H9 (cell line): ENCODE measurements at regions not wholly inside any gene's neighbourhood (a gene's known extent, or its start where the extent isn't known, plus 50 kb on each side); places are given as distances from the start of the nearest gene placed in this dataset.

Source experiments
- DNase-seq: peaks from one replicate; pipeline ENCODE4 v3.0.0-alpha.2; 2017
- H2AFZ ChIP-seq: one replicate; pipeline ENCODE4 v1.6.1; 2013; ENCODE audit warnings: mild to moderate bottlenecking, low read length, control low read depth, moderate library complexity
- H2AK5ac ChIP-seq: 2 replicates; pipeline ENCODE4 v1.6.1; 2013; ENCODE audit warnings: low read length, control low read depth, mixed read lengths; ENCODE audit not compliant: insufficient read length
- H2BK120ac ChIP-seq: one replicate; pipeline ENCODE4 v1.6.1; 2013; ENCODE audit warnings: low read depth, mild to moderate bottlenecking, low read length, control low read depth, inconsistent platforms; ENCODE audit not compliant: poor library complexity, severe bottlenecking
- H2BK12ac ChIP-seq: 2 replicates; pipeline ENCODE4 v1.6.1; 2013; ENCODE audit warnings: low read length, control low read depth, mixed read lengths, low read depth; ENCODE audit not compliant: insufficient read length
- H2BK15ac ChIP-seq: 2 replicates; pipeline ENCODE4 v1.6.1; 2013; ENCODE audit warnings: low read depth, low read length, control low read depth
- H2BK20ac ChIP-seq: one replicate; pipeline ENCODE4 v1.6.1; 2013; ENCODE audit warnings: low read depth, mild to moderate bottlenecking, low read length, control low read depth, inconsistent platforms; ENCODE audit not compliant: poor library complexity, severe bottlenecking
- H2BK5ac ChIP-seq: 2 replicates; pipeline ENCODE4 v1.6.1; 2013; ENCODE audit warnings: low read length, control low read depth, mixed read lengths; ENCODE audit not compliant: insufficient read length
- H3K14ac ChIP-seq: 2 replicates; pipeline ENCODE4 v1.6.1; 2013; ENCODE audit warnings: low read length, control low read depth; ENCODE audit not compliant: insufficient read depth
- H3K18ac ChIP-seq: 2 replicates; pipeline ENCODE4 v1.6.1; 2013; ENCODE audit warnings: low read depth, mild to moderate bottlenecking, mixed read lengths, low read length, control low read depth; ENCODE audit not compliant: insufficient read length
- H3K23ac ChIP-seq: 2 replicates; pipeline ENCODE4 v1.6.1; 2013; ENCODE audit warnings: low read length, control low read depth, mixed read lengths, low read depth; ENCODE audit not compliant: insufficient read length
- H3K23me2 ChIP-seq: 2 replicates; pipeline ENCODE4 v1.6.1; 2013; ENCODE audit warnings: low read depth, mild to moderate bottlenecking, mixed read lengths, low read length, control low read depth; ENCODE audit not compliant: insufficient read length, poor library complexity, severe bottlenecking
- H3K27ac ChIP-seq: 2 replicates; pipeline ENCODE4 v1.5.1; 2013; ENCODE audit warnings: low read length, control low read depth, mixed read lengths, low read depth; ENCODE audit not compliant: insufficient read length
- H3K27me3 ChIP-seq: 2 replicates; pipeline ENCODE4 v1.6.1; 2013; ENCODE audit warnings: low read length, control low read depth, inconsistent platforms; ENCODE audit not compliant: insufficient read depth
- H3K4ac ChIP-seq: 2 replicates; pipeline ENCODE4 v1.6.1; 2013; ENCODE audit warnings: low read depth, mild to moderate bottlenecking, control low read depth, inconsistent platforms, low read length, moderate library complexity
- H3K4me1 ChIP-seq: 2 replicates; pipeline ENCODE4 v1.6.1; 2013; ENCODE audit warnings: low read length, control low read depth, inconsistent platforms; ENCODE audit not compliant: insufficient read depth
- H3K4me2 ChIP-seq: 2 replicates; pipeline ENCODE4 v1.6.1; 2013; ENCODE audit warnings: low read length, control low read depth, mixed read lengths; ENCODE audit not compliant: insufficient read length, insufficient read depth
- H3K56ac ChIP-seq: 2 replicates; pipeline ENCODE4 v1.6.1; 2013; ENCODE audit warnings: low read depth, mild to moderate bottlenecking, mixed read lengths, low read length, control low read depth; ENCODE audit not compliant: insufficient read length
- H3K79me1 ChIP-seq: 2 replicates; pipeline ENCODE4 v1.6.1; 2013; ENCODE audit warnings: low read depth, mild to moderate bottlenecking, moderate library complexity, low read length, control low read depth, inconsistent platforms; ENCODE audit not compliant: insufficient read depth, poor library complexity, severe bottlenecking
- H3K79me2 ChIP-seq: 2 replicates; pipeline ENCODE4 v1.6.1; 2013; ENCODE audit warnings: low read length, control low read depth, inconsistent platforms; ENCODE audit not compliant: insufficient read depth
- H3K9ac ChIP-seq: 2 replicates; pipeline ENCODE4 v1.6.1; 2013; ENCODE audit warnings: low read length, control low read depth, mixed read lengths; ENCODE audit not compliant: insufficient read length; ENCODE audit errors: extremely low read depth
- H3K9me3 ChIP-seq: one replicate; pipeline ENCODE4 v1.6.1; 2013; ENCODE audit warnings: low read depth, low read length, inconsistent platforms; ENCODE audit not compliant: control insufficient read depth
- H3T11ph ChIP-seq: one replicate; pipeline ENCODE4 v1.6.1; 2013; ENCODE audit warnings: mild to moderate bottlenecking, low read length, control low read depth, inconsistent platforms
- H4K20me1 ChIP-seq: one replicate; pipeline ENCODE4 v1.6.1; 2013; ENCODE audit not compliant: control insufficient read depth, insufficient read length, insufficient read depth
- H4K5ac ChIP-seq: 2 replicates; pipeline ENCODE4 v1.6.1; 2013; ENCODE audit warnings: low read depth, mild to moderate bottlenecking, mixed read lengths, low read length, control low read depth; ENCODE audit not compliant: insufficient read length
- H4K8ac ChIP-seq: replicated peaks from 2 replicates; pipeline ENCODE4 v1.6.1; 2013; ENCODE audit warnings: low read length, control low read depth, mixed read lengths, low read depth; ENCODE audit not compliant: insufficient read length
- H4K91ac ChIP-seq: 2 replicates; pipeline ENCODE4 v1.6.1; 2013; ENCODE audit warnings: low read depth, mild to moderate bottlenecking, moderate library complexity, mixed read lengths, low read length, control low read depth; ENCODE audit not compliant: insufficient read length
- H3K27ac Mint-ChIP-seq, 3 experiments: 2 replicates in 2 of 3; 3 replicates in 1 of 3; pipeline ENCODE4 v1.8.0; 2020 to 2021; ENCODE audit warnings: mixed read lengths in 3 of 3, mild to moderate bottlenecking in 1 of 3, moderate library complexity in 1 of 3
- H3K27me3 Mint-ChIP-seq: 2 replicates; pipeline ENCODE4 v1.8.0; 2021; ENCODE audit warnings: low read depth, mild to moderate bottlenecking, moderate library complexity, mixed read lengths
- H3K36me3 Mint-ChIP-seq, 3 experiments: 2 replicates in 2 of 3; 3 replicates in 1 of 3; pipeline ENCODE4 v1.8.0; 2020 to 2021; ENCODE audit warnings: low read depth in 3 of 3, mixed read lengths in 3 of 3; ENCODE audit not compliant: insufficient read depth in 1 of 3
- H3K4me1 Mint-ChIP-seq, 2 experiments: 2 replicates each; pipeline ENCODE4 v1.8.0; 2020; ENCODE audit warnings: mixed read lengths in 2 of 2
- H3K4me3 Mint-ChIP-seq, 2 experiments: 2 replicates in 1 of 2; 3 replicates in 1 of 2; pipeline ENCODE4 v1.8.0; 2020 to 2021; ENCODE audit warnings: mild to moderate bottlenecking in 2 of 2, mixed read lengths in 2 of 2, moderate library complexity in 1 of 2
- H3K9me3 Mint-ChIP-seq, 2 experiments: 2 replicates in 1 of 2; 3 replicates in 1 of 2; pipeline ENCODE4 v1.8.0; 2020; ENCODE audit warnings: mild to moderate bottlenecking in 2 of 2, mixed read lengths in 2 of 2, moderate library complexity in 1 of 2
- CTCF ChIP-seq: fragments of 200-600 bp; sonication (generic); conservative IDR thresholded peaks from 3 replicates; pipeline ENCODE4 v1.8.0; 2021; ENCODE audit warnings: antibody characterized with exemption, mild to moderate bottlenecking
- WGBS: extraction: QIAGEN DNeasy Blood & Tissue Kit; methylation state at CpG from one replicate; pipeline ENCODE4 v1.1.7; 2013; ENCODE audit warnings: missing lambda C conversion rate, low lambda C conversion rate, mixed read lengths; ENCODE audit not compliant: insufficient read length; ENCODE audit errors: extremely low coverage; 5-methylcytosine and 5-hydroxymethylcytosine counted together

- no peak overlapping the region for H3K23ac ChIP-seq
- no CpG with 5 or more reads among the region's 6 CpGs for WGBS
- H4K5ac ChIP-seq = no peak overlapping the region
- no peak overlapping the region for H2BK120ac ChIP-seq
- H3K56ac ChIP-seq = no peak overlapping the region
- H3T11ph ChIP-seq = no peak overlapping the region
- no peak overlapping the region for H2BK5ac ChIP-seq
- H3K18ac ChIP-seq = no peak overlapping the region
- DNase-seq = no peak
- H3K23me2 ChIP-seq = no peaks in the 10 kb centered on the region
- H2AK5ac ChIP-seq = no peak overlapping the region
- H3K4me2 ChIP-seq = no peak overlapping the region
- no peak overlapping the region for H2BK20ac ChIP-seq
- no peaks in the 10 kb centered on the region for H3K79me2 ChIP-seq
- no peak overlapping the region for H3K9ac ChIP-seq
- no peak overlapping the region for H3K4me3 Mint-ChIP-seq
- no peak overlapping the region for H3K27ac ChIP-seq
- H3K4me1 ChIP-seq = no peaks in the 10 kb centered on the region
- H3K27me3 Mint-ChIP-seq = no peaks in the 10 kb centered on the region
- no peaks in the 10 kb centered on the region for H3K79me1 ChIP-seq
- H3K4me1 Mint-ChIP-seq = peaks cover 6 to 17% of the 10 kb centered on the region in 2 experiments
- H3K14ac ChIP-seq = no peak overlapping the region
- no peak overlapping the region for H2BK15ac ChIP-seq
- H3K27me3 ChIP-seq = no peaks in the 10 kb centered on the region
- H4K8ac ChIP-seq = no peak overlapping the region
- no peak overlapping the region for H2AFZ ChIP-seq
- peaks cover 0 to 6% (median 0%) of the 10 kb centered on the region in 3 experiments; a peak in 2 of 7 replicates for H3K36me3 Mint-ChIP-seq
- no peak overlapping the region for H2BK12ac ChIP-seq
- H3K27ac Mint-ChIP-seq = no peak overlapping the region
- H4K20me1 ChIP-seq = no peaks in the 10 kb centered on the region
- H4K91ac ChIP-seq = no peak overlapping the region
- no peak; the same call in 1 of the 3 replicates for TF ChIP-seq CTCF
- H3K9me3 ChIP-seq = no peaks in the 10 kb centered on the region
- H3K4ac ChIP-seq = no peak overlapping the region
- peaks cover 5 to 7% of the 10 kb centered on the region in 2 experiments; a peak in 2 of 5 replicates for H3K9me3 Mint-ChIP-seq
These were observed 193.9 kb downstream of the OMA1 start for GRCh38 chr1:58352476-58353092.
